Medulla oblongata (tissue), 1 donor: ENCODE measurements at regions not wholly inside any gene's neighbourhood (a gene's known extent, or its start where the extent isn't known, plus 50 kb on each side); places are given as distances from the start of the nearest gene placed in this dataset.

Source experiments
- DNase-seq: peaks from one replicate; pipeline ENCODE4 v3.0.0-alpha.2; 2015; ENCODE audit errors: extremely low spot score

GRCh38 chr4:144463896-144464295 is 182.1 kb upstream of the HHIP start:
- no peak for DNase-seq

DNA sequence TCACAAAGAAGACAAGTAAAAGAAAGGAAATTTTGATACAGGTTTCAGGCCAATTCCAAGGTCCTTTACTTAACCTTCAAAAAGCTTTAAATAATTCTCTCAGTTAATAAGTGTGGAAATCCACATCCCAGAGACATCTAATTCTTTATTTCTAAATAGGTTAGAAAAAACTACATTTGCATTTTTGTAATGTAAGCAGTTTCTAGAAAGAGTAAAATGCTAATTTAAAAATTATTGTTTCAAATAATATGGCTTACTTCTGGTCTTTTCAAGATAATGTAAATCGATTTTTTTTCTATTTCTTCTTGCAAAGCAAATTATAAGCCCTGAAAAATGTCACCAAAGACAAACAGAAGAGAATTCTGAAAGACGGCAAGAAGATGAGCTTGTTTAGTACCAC is 180.4 kb upstream of the HHIP start:
- DNase-seq: no peak

DNA sequence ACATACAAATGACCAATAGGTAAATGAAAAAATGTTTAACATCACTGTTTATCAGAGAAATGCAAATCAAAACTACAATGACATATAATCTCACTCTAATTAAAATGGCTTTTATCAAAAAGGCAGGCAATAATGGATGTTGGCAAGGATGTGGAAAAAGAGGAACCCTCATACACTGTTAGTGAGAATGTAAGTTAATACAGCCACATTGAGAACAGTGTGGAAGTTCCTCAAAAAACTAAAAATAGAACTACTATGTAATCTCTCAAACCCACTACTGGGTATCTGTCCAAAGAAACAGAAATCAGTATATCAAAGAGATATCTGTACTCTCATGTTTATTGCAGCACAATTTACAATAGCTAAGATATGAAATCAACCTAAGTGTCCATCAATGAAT is 165.9 kb upstream of the HHIP start:
- no peak for DNase-seq

DNA sequence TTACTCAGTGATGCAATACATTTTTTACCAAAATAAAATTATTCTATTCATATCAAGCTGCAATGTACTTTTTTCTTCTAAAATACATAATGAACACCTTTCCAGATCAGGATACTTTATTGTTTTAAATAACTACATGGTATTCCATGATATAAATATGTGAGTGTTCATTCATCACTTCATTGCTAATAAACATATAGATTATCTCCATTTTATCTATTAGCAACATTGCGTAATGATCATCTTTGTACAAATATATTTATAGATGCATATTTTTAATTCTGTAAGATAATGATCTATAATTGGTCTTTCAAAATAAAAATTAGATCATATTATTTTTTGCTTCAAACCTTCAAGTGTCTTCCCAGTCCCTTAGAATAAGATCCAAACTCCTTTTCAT is 156.1 kb upstream of the HHIP start:
- DNase-seq: no peak

DNA sequence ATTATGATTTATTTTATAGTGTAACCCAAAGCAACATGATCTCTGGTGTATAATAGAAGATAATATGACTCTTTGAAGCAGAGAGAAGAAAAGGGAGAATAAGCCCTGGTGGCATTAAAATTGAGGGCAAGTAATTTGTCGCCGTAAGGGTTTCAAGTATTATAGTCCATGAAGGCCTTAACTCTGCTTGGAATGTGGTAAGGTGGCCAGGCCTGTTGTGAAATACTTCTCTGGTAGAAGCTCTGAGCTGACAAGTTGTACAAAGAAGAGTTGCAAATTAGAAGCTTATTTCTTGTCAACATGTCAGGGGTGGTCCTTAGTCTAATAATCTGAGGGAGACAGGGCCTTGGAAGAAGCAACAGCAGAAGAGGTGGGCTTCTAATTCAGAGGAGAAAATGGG is 151.7 kb upstream of the HHIP start:
- no peak for DNase-seq

DNA sequence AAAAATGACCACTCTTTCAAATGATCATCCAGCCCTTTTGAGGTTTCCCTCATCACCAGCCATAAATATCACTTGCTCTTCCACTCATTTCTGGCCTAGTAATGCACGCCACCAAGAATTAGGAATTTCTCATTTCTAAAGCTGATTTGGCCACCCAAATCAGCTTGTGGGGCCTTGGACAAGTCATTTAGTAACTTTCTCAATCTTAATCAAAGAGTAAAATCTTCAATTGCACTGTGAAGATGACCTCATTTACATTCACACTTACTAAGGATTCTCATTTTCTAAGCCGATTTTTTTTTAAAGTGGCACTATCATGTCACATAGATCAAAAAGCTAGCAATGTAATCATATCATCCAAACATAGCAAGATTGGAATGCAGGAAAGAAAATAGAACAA is 150.0 kb upstream of the HHIP start:
- DNase-seq: no peak

- no peak for DNase-seq
These were observed 146.2 kb upstream of the HHIP start for GRCh38 chr4:144499777-144500176.

- DNase-seq: no peak
These were observed 144.7 kb upstream of the HHIP start for GRCh38 chr4:144501231-144501780.

DNA sequence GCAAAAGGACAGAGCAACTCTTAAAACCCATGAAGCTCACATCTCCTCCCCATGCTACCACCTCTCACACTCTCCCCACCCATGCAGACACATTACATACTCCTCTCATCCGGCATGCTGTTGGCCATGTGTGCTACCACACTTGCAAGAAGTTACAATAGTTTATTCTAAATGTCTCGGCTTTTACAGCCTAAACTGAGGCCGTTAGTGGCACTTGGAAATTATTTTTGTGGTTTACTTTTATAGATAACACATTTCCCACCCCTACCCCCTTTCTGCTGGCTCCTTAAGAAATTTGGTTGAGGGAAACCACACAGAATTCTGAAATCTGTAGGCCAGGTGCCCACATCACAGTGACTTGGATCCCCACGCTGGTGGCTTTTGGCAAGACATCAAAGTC is 141.1 kb upstream of the HHIP start:
- no peak for DNase-seq

- no peak for DNase-seq
These were observed 138.4 kb upstream of the HHIP start for GRCh38 chr4:144507311-144508101.

- DNase-seq: no peak
These were observed 136.6 kb upstream of the HHIP start for GRCh38 chr4:144509088-144510015.

GRCh38 chr4:144514736-144515135 is 131.2 kb upstream of the HHIP start:
- no peak for DNase-seq

GRCh38 chr4:144518181-144518895 is 127.6 kb upstream of the HHIP start:
- DNase-seq: no peak

DNA sequence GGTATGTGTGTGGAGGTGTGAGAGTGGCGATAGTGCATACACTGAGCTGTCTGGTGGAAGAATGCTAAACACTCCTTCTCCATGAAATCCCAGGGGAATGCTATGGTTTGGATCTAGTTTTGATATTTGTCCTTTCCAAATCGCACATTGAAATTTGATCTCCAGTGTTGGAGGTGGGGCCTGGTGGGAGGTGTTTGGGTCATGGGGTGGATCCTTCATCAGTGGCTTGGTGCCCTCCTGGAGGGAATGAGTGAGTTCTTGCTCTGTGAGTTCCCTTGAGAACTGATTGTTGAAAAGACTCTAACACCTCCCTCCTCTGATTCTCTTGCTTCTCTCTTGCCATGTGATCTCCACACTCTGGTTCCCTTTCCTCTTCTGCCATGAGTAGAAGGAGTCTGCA is 114.1 kb upstream of the HHIP start:
- DNase-seq: no peak

DNA sequence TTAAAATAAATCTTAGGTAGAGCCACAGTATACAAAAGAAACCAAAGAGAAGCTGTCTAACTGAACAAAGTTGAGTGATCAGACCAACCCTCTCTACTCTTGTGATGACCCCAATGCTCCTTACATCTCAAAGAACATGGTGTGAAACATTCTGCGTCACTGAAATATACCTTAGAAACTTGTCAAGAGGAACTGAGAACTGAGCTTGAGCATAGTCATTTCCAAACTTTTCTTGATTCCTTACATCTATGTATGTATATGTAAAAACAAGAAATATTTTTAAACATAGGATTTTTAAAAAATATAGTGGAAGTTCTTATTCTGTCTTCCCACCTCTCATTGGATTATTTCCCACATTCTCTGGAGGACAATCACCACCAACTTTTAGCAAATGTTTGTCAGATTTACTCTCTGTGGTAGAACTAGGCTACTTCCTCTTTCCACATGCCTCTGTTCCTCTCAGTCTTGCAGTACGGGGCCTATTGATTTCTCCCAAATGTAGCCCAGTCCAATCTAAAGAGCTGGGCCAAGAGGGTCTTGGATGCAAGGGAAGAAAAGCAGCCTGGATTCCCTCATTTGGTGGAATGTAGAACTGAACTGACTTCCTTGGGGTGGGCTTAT is 98.2 kb upstream of the HHIP start:
- no peak for DNase-seq

- no peak for DNase-seq
These were observed 89.3 kb upstream of the HHIP start for GRCh38 chr4:144556636-144557035.

- no peak for DNase-seq
These were observed 88.6 kb upstream of the HHIP start for GRCh38 chr4:144557404-144557803.

DNA sequence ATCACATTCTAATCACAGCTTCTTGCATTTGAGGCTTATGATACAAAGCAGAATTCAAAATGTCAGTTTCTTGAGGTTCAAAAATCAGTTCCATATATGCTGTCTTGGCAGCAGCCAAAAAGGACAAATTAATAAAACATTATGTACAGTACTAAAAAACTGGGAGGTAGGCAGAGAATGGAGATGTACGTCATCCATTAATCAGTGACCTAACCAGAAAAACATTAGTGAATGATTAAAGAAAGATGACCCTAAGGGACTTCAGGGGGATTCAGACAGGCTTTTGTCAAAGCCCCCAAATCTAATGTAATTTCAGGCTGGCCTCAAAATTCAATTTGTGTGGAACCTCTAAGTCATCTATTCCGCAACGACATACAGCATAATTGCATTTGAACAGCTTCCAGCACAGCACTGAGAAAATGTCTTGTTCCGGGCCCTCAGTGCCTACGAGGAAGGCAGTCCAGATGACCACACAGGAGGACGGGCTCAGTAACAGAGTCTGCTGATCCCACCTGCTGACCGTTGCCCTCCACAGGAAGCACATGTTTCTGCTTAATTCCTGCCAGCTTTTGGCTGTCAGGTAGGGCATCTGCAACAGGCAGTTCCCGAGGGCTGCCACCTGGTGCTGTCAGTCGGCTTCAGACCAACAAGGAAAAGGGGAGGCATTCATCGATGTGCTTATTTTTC is 83.8 kb upstream of the HHIP start:
- DNase-seq: no peak

DNA sequence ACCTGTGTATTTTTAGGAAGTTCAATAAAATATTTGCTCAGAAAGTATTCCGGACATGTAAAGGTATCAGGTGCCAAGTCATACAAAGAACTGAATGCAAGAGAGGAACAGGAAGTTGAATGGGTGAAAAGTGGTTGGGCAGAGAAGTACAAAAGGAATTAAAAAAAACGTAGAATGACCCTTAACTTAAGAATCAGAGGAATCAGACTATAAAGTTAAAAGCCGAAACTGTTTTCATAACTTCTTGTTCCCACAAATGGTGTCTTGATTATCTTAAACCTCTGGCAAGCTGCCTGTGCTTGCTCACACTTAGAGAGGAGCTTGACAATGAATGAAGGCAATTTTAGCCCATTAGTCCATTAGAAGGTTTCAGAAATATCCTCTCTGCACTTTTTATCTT is 81.6 kb upstream of the HHIP start:
- DNase-seq: no peak

DNA sequence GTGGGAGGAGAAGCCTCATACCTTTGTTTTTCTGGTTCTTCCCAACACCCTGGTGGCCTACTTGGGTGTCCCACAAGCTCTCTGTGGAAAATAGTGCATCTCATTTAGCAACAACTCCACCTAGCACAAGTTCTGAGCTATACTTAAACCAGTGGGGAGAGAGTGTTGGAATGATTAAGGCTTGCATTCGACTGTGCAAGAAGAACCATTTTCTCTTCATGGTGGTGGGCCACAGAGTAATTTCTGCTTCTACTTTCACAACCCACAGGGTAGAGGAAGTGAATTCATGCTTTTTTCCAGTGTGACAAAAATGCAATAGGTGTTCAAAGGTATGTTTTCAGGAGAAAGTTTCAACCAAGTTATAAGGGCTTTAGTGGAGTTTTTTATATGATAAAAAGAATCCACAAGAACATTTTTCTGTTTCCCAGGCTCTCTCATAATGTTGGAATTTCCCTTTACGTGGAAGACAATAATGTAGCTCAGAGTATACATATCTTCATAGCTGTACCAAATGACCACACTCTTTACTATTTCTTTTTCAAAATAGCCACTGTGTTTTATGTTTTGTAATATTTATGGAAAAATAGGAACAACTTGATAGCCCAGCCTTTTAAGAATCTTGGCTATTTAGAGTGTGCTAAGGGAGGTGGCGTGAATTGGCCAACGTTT is 80.3 kb upstream of the HHIP start:
- DNase-seq: no peak
